Embryonic facial prominence (tissue), 1 donor: ENCODE measurements at regions not wholly inside any gene's neighbourhood (a gene's known extent, or its start where the extent isn't known, plus 50 kb on each side); places are given as distances from the start of the nearest gene placed in this dataset.
"Not testable (repeated sequence)": the region's sequence is repeated elsewhere in the genome, so short reads cannot be mapped to it uniquely, and the experiment has no call there.

ENCODE experiments used
- DNase-seq: peaks from one replicate; pipeline ENCODE4 v3.0.0-alpha.2; 2016; ENCODE audit errors: extremely low spot score

DNA sequence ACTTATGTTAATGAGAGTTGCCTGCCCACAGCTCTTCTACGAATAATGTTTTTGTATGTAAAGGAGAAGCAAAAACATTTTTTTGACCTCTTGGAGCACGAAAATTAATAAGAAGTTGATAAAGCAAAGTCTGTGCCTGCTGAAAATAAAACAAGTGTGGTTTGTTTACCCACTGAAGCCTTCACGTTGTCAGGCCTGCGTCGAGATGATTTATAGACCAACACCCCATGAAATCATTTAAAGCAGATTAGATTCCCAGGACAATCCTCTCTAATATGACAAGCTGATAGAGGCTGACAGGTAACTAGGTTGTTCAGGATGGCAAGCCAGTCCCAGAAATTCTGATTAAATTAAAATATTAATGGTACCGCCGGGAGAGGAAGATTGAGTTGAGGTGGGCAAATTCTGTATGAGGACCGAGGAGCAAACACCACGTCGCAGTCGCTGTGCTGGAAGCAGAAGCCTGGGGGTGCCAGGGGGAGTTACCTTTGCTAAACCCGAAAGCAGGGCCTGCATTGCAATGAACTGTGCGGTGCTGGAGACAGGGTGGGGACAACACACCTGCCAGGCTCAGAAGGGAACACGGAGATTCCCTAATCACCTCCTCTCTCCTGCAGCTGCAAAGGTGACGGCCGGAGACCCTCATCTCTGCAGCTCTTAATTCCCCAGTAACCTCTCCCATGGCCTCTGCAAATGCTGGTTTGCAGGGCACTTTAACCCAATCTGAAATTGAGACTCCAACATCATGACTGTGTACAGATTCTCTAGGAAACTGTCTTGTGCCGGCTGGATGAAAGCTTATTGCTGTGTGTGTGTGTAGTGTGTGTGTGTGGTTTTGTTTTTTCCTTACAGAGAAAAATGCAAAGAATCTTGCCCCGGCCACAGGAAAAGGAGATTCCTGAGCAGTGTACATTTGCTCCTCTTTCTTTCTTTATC lies 2805.9 kb downstream of the RPIA start:
- not testable (repeated sequence) for DNase-seq

GRCh38 chr2:91498065-91498449 lies 2806.6 kb downstream of the RPIA start:
- DNase-seq = not testable (repeated sequence)

GRCh38 chr2:91498513-91499250 lies 2807.2 kb downstream of the RPIA start:
- DNase-seq = not testable (repeated sequence)

DNA sequence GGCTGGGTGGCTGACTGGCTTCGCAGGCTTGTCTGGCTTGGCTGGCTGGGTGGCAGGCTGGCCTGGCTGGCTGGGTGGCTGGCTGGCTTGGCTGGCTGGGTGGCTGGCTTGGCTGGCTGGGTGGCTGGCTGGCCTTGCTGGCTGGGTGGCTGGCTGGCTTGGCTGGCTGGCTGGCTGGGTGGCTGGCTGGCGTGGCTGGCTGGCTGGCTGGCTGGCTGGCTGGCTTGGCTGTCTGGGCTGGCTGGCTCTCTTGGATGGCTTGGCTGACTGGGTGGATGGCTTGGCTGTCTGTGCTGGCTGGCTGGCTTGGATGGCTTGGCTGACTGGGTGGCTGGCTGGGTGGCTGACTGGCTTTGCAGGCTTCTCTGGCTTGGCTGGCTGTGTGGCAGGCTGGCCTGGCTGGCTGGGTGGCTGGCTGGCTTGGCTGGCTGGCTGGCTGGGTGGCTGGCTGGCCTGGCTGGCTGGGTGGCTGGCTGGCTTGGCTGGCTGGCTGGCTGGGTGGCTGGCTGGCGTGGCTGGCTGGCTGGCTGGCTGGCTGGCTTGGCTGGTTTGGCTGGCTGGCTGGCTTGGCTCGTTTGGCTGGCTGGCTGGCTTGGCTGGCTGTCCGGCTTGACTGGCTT lies 2808.1 kb downstream of the RPIA start:
- DNase-seq = not testable (repeated sequence)

DNA sequence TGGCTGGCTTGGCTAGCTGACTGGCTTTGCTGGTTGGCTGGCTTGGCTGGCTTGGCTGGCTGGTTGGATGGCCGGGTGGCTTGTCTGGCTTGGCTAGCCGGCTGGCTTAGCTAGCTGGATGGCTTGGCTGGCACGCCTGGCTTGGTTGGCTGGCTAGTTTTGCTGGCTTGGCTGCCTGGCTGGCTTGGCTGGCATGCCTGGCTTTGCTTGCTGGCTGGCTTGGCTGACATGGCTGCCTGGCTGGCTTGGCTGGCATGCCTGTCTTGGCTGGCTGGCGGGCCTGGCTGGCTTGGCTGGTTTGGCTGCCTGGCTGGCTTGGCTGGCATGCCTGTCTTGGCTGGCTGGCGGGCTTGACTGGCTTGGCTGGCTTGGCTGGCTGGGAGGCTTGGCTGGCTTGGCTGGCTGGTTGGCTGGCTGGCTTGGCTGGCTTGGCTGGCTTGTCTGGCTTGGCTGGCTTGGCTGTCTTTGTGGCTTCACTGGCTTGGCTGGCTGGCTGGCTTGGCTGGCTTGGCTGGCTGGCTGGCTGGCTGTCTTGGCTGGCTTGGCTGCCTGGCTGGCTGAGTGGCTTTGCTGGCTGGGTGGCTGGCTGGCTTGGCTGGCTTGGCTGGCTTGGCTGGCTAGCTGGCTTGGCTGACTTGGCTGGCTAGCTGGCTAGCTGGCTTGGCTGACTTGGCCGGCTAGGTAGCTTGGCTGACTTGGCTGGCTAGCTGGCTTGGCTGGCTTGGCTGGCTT lies 2808.9 kb downstream of the RPIA start:
- not testable (repeated sequence) for DNase-seq

- DNase-seq = not testable (repeated sequence)
Measured at GRCh38 chr2:91500978-91501310, 2809.5 kb downstream of the RPIA start.

GRCh38 chr2:91501481-91502080 lies 2810.1 kb downstream of the RPIA start:
- DNase-seq = not testable (repeated sequence)

DNA sequence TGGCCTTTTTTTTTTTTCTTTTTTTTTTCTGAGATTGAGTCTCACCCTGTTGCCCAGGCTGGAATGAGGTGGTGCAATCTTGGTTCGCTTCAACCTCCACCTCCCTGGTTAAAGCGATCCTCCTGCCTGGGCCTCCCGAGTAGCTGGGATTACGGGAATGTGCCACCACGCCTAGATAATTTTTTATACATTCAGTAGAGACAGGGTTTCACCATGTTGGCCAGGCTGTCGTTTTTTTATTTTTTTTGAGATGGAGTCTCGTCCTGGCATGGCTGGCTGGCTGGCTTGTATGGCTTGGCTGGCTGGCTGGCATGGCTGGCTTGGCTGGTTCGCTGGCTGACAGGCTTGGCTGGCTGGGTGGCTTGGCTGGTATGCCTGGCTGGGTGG lies 2812.1 kb downstream of the RPIA start:
- DNase-seq = not testable (repeated sequence)

DNA sequence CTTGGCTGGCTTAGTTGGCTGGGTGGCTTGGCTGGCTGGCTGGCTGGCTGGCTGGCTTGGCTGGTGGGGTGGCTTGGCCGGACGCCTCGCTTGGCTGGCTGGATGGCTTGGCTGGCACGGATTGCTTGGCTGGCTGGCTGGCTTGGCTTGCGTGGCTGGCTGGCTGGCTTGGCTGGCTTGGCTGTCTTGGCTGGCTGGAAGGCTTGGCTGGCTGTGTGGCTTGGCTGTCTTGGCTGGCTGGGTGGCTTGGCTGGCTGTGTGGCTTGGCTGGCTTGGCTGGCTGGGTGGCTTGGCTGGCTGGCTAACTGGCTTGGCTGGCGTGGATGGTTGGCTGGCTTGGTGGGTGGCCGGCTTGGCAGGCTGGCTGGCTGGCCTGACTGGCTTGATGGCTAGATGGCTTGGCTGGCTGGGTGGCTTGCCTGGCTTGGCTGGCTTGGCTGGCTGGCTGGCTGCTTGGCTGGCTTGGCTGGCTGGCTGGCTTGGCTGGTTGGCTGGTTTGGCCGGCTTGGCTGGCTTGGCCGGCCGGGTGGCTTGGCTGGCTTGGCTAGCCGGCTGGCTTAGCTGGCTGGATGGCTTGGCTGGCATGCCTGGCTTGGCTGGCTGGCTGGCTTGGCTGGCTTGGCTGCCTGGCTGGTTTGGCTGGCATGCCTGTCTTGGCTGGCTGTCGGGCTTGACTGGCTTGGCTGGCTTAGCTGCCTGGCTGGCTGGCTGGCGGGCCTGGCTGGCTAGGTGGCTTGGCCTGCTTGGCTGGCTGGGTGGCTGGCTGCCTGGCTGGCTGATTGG lies 2812.7 kb downstream of the RPIA start:
- not testable (repeated sequence) for DNase-seq

DNA sequence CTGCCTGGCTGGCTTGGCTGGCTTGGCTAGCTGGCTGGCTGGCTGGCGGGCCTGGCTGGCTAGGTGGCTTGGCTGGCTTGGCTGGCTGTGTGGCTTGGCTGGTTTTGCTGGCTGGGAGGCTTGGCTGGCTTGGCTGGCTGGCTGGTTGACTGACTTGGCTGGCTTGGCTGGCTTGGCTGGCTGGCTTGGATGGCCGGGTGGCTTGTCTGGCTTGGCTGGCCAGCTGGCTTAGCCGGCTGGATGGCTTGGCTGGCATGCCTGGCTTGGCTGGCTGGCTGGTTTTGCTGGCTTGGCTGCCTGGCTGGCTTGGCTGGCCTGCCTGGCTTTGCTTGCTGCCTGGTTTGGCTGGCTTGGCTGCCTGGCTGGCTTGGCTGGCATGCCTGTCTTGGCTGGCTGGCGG lies 2817.3 kb downstream of the RPIA start:
- DNase-seq = not testable (repeated sequence)

- DNase-seq = not testable (repeated sequence)
Measured at GRCh38 chr2:91509276-91509675, 2817.8 kb downstream of the RPIA start.

- DNase-seq = not testable (repeated sequence)
Measured at GRCh38 chr2:91511166-91511565, 2819.7 kb downstream of the RPIA start.

DNA sequence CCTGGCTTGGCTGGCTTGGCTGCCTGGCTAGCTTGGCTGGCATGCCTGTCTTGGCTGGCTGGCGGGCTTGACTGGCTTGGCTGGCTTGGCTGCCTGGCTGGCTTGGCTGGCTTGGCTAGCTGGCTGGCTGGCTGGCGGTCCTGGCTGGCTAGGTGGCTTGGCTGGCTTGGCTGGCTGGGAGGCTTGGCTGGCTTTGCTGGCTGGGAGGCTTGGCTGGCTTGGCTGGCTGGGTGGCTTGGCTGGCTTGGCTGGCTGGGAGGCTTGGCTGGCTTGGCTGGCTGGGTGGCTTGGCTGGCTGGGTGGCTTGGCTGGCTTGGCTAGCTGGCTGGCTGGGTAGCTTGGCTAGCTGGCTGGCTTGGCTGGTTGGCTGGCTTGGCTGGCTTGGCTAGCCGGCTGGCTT lies 2824.5 kb downstream of the RPIA start:
- DNase-seq = not testable (repeated sequence)

GRCh38 chr2:91516669-91517068 lies 2825.2 kb downstream of the RPIA start:
- not testable (repeated sequence) for DNase-seq

DNA sequence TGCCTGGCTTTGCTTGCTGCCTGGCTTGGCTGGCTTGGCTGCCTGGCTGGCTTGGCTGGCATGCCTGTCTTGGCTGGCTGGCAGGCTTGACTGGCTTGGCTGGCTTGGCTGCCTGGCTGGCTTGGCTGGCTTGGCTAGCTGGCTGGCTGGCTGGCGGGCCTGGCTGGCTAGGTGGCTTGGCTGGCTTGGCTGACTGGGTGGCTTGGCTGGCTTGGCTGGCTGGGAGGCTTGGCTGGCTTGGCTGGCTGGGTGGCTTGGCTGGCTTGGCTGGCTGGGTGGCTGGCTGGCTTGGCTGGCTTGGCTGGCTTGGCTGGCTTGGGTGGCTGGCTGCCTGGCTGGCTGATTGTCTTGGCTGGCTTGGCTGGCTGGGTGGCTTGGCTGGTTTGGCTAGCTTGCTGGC lies 2826.4 kb downstream of the RPIA start:
- DNase-seq = not testable (repeated sequence)

DNA sequence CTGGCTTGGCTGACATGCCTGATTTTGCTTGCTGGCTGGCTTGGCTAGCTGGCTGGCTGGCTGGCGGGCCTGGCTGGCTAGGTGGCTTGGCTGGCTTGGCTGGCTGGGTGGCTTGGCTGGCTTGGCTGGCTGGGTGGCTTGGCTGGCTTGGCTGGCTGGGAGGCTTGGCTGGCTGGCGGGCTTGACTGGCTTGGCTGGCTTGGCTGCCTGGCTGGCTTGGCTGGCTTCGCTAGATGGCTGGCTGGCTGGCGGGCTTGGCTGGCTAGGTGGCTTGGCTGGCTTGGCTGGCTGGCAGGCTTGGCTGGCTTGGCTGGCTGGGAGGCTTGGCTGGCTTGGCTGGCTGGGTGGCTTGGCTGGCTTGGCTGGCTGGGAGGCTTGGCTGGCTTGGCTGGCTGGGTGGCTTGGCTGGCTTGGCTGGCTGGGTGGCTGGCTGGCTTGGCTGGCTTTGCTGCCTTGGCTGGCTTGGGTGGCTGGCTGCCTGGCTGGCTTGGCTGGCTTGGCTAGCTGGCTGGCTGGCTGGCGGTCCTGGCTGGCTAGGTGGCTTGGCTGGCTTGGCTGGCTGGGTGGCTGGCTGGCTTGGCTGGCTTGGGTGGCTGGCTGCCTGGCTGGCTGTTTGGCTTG lies 2827.0 kb downstream of the RPIA start:
- not testable (repeated sequence) for DNase-seq

GRCh38 chr2:91519359-91519758 lies 2827.9 kb downstream of the RPIA start:
- not testable (repeated sequence) for DNase-seq

DNA sequence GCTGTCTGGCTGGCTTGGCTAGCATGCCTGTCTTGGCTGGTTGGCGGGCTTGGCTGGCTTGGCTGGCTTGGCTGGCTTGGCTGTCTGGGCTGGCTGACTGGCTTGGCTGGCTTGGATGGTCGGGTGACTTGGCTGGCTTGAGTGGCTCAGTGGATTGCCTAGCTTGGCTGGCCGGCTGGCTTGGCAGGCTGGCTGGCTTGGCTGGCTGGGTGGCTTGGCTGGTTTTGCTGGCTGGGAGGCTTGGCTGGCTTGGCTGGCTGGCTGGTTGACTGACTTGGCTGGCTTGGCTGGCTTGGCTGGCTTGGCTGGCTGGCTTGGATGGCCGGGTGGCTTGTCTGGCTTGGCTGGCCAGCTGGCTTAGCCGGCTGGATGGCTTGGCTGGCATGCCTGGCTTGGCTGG lies 2828.4 kb downstream of the RPIA start:
- not testable (repeated sequence) for DNase-seq

- not testable (repeated sequence) for DNase-seq
Measured at GRCh38 chr2:91520523-91520922, 2829.1 kb downstream of the RPIA start.

- DNase-seq = not testable (repeated sequence)
Measured at GRCh38 chr2:91520972-91521535, 2829.6 kb downstream of the RPIA start.
